ENCODE measurements at regions not wholly inside any gene's neighbourhood (a gene's known extent, or its start where the extent isn't known, plus 50 kb on each side); places are given as distances from the start of the nearest gene placed in this dataset.

GRCh38 chr6:19067165-19067564 is 680.0 kb downstream of the RNF144B start:
- no peak for DNase-seq
- H3K27ac ChIP-seq (ENCODE audit: low read length) = no peak overlapping the region
- H2AFZ ChIP-seq (ENCODE audit: low read depth, low read length) = no peak overlapping the region
- no peak overlapping the region for H3K9ac ChIP-seq (ENCODE audit: low read depth, low read length)
- H3K4me2 ChIP-seq (ENCODE audit: insufficient read depth, low read length) = no peak overlapping the region
- no peaks in the 10 kb centered on the region for H3K4me1 ChIP-seq (ENCODE audit: insufficient read depth, low read length)
- no peaks in the 10 kb centered on the region for H3K36me3 ChIP-seq (ENCODE audit: insufficient read depth, low read length)
- H3K4me3 ChIP-seq (ENCODE audit: low read depth in 1 of 2, low read length in 2 of 2) = no peak overlapping the region
- H3K79me2 ChIP-seq (ENCODE audit: insufficient read depth, low read length) = no peaks in the 10 kb centered on the region
- TF ChIP-seq EZH2 (IDR thresholded peaks at IDR 0.05; ENCODE audit: borderline replicate concordance, low read depth, low read length, severe bottlenecking) = no peak
- TF ChIP-seq CTCF (IDR thresholded peaks at IDR 0.05; ENCODE audit: borderline replicate concordance, extremely low read depth, low read length, poor library complexity, severe bottlenecking) = no peak
- no peaks in the 10 kb centered on the region for H3K27me3 ChIP-seq (ENCODE audit: insufficient read depth, low read length, poor library complexity)
- H3K9me3 ChIP-seq (ENCODE audit: insufficient read depth, low read length, severe bottlenecking) = no peaks in the 10 kb centered on the region
- ATAC-seq (ENCODE audit: insufficient read depth, low read depth) = no peak
- H4K20me1 ChIP-seq (ENCODE audit: insufficient read depth, low read length) = no peaks in the 10 kb centered on the region

- no peaks in the 10 kb centered on the region for H3K4me1 ChIP-seq (ENCODE audit: insufficient read depth, low read length)
- no peak overlapping the region for H2AFZ ChIP-seq (ENCODE audit: low read depth, low read length)
- no peaks in the 10 kb centered on the region for H4K20me1 ChIP-seq (ENCODE audit: insufficient read depth, low read length)
- no peak overlapping the region for H3K9ac ChIP-seq (ENCODE audit: low read depth, low read length)
- H3K27me3 ChIP-seq (ENCODE audit: insufficient read depth, low read length, poor library complexity) = no peaks in the 10 kb centered on the region
- H3K27ac ChIP-seq (ENCODE audit: low read length) = no peak overlapping the region
- no peak overlapping the region for H3K4me3 ChIP-seq (ENCODE audit: low read depth in 1 of 2, low read length in 2 of 2)
- no peaks in the 10 kb centered on the region for H3K79me2 ChIP-seq (ENCODE audit: insufficient read depth, low read length)
- H3K36me3 ChIP-seq (ENCODE audit: insufficient read depth, low read length) = no peaks in the 10 kb centered on the region
- H3K9me3 ChIP-seq (ENCODE audit: insufficient read depth, low read length, severe bottlenecking) = no peaks in the 10 kb centered on the region
- ATAC-seq (ENCODE audit: insufficient read depth, low read depth) (no peak), DNase-seq (no peak)
- no peak overlapping the region for H3K4me2 ChIP-seq (ENCODE audit: insufficient read depth, low read length)
- TF ChIP-seq CTCF (IDR thresholded peaks at IDR 0.05; ENCODE audit: borderline replicate concordance, extremely low read depth, low read length, poor library complexity, severe bottlenecking) (no peak), EZH2 (IDR thresholded peaks at IDR 0.05; ENCODE audit: borderline replicate concordance, low read depth, low read length, severe bottlenecking) (no peak)
These were observed 683.4 kb downstream of the RNF144B start for GRCh38 chr6:19070520-19070919.

- no peak for DNase-seq
- no peak overlapping the region for H3K4me2 ChIP-seq (ENCODE audit: insufficient read depth, low read length)
- no peaks in the 10 kb centered on the region for H3K36me3 ChIP-seq (ENCODE audit: insufficient read depth, low read length)
- no peak overlapping the region for H3K4me3 ChIP-seq (ENCODE audit: low read depth in 1 of 2, low read length in 2 of 2)
- H3K4me1 ChIP-seq (ENCODE audit: insufficient read depth, low read length) = no peaks in the 10 kb centered on the region
- H2AFZ ChIP-seq (ENCODE audit: low read depth, low read length) = no peak overlapping the region
- H4K20me1 ChIP-seq (ENCODE audit: insufficient read depth, low read length) = no peaks in the 10 kb centered on the region
- no peak for TF ChIP-seq CTCF (IDR thresholded peaks at IDR 0.05; ENCODE audit: borderline replicate concordance, extremely low read depth, low read length, poor library complexity, severe bottlenecking)
- TF ChIP-seq EZH2 (IDR thresholded peaks at IDR 0.05; ENCODE audit: borderline replicate concordance, low read depth, low read length, severe bottlenecking) = no peak
- no peaks in the 10 kb centered on the region for H3K27me3 ChIP-seq (ENCODE audit: insufficient read depth, low read length, poor library complexity)
- ATAC-seq (ENCODE audit: insufficient read depth, low read depth) = no peak
- no peaks in the 10 kb centered on the region for H3K79me2 ChIP-seq (ENCODE audit: insufficient read depth, low read length)
- H3K9ac ChIP-seq (ENCODE audit: low read depth, low read length) = no peak overlapping the region
- H3K27ac ChIP-seq (ENCODE audit: low read length) = no peak overlapping the region
- no peaks in the 10 kb centered on the region for H3K9me3 ChIP-seq (ENCODE audit: insufficient read depth, low read length, severe bottlenecking)
These were observed 696.7 kb downstream of the RNF144B start for GRCh38 chr6:19083801-19084200.

GRCh38 chr6:19086480-19086879 is 699.3 kb downstream of the RNF144B start:
- no peak overlapping the region for H3K4me3 ChIP-seq (ENCODE audit: low read depth in 1 of 2, low read length in 2 of 2)
- no peak for DNase-seq
- no peaks in the 10 kb centered on the region for H3K36me3 ChIP-seq (ENCODE audit: insufficient read depth, low read length)

More at GRCh38 chr6:19086480-19086879, 699.3 kb downstream of the RNF144B start:
- TF ChIP-seq EZH2 (IDR thresholded peaks at IDR 0.05; ENCODE audit: borderline replicate concordance, low read depth, low read length, severe bottlenecking) (no peak), CTCF (IDR thresholded peaks at IDR 0.05; ENCODE audit: borderline replicate concordance, extremely low read depth, low read length, poor library complexity, severe bottlenecking) (no peak)
- Histone ChIP-seq H2AFZ (ENCODE audit: low read depth, low read length) (no peak overlapping the region), H3K9me3 (ENCODE audit: insufficient read depth, low read length, severe bottlenecking) (no peaks in the 10 kb centered on the region), H3K79me2 (ENCODE audit: insufficient read depth, low read length) (no peaks in the 10 kb centered on the region), H3K9ac (ENCODE audit: low read depth, low read length) (no peak overlapping the region), H3K27ac (ENCODE audit: low read length) (no peak overlapping the region), H4K20me1 (ENCODE audit: insufficient read depth, low read length) (no peaks in the 10 kb centered on the region), H3K4me2 (ENCODE audit: insufficient read depth, low read length) (no peak overlapping the region), H3K27me3 (ENCODE audit: insufficient read depth, low read length, poor library complexity) (no peaks in the 10 kb centered on the region), H3K4me1 (ENCODE audit: insufficient read depth, low read length) (no peaks in the 10 kb centered on the region)
- no peak for ATAC-seq (ENCODE audit: insufficient read depth, low read depth)
